K562 (cell line): ENCODE measurements at regions not wholly inside any gene's neighbourhood (a gene's known extent, or its start where the extent isn't known, plus 50 kb on each side); places are given as distances from the start of the nearest gene placed in this dataset.

Experiments used
- ATAC-seq: fragments of 200-7000 bp; cut with Tn5 transposase; 3 replicates; pipeline ENCODE4 v1.9.1; 2020; ENCODE audit warnings: moderate library complexity
- BruUV-seq: library from RNA; stranded (reverse); fragments of 400-500 nt; replicated peaks from 2 replicates; lab custom pipeline; 2021; lab: Mats Ljungman, UMichigan
- CTCF ChIA-PET: fragments of 300-600 bp; formaldehyde crosslinking; extraction: SDS; loops from one replicate; lab custom pipeline; 2021; ENCODE audit warnings: low intra/inter-chr PET ratio; lab: Yijun Ruan, JAX
- POLR2A ChIA-PET: fragments of 300-600, 350-650 bp; sonication (Branson Sonifier 250); formaldehyde crosslinking; extraction: SDS; loops from one replicate; lab custom pipeline; 2021; ENCODE audit warnings: antibody characterized with exemption, inconsistent platforms; lab: Yijun Ruan, JAX
- DNase-seq, 4 experiments: peaks; one replicate each; pipeline versions ENCODE4 v3.0.0 to v3.0.0-alpha.2; 2011 to 2018; ENCODE audit warnings: low spot score in 3 of 4, mixed read lengths in 3 of 4; ENCODE audit errors: extremely low read depth in 1 of 4
- FAIRE-seq: peaks from 2 replicates; lab custom pipeline; 2011; peaks lifted over from hg19 to GRCh38; lab: Jason Lieb, UNC
- H2AFZ ChIP-seq: 2 replicates; pipeline ENCODE4 v1.6.0; 2011; ENCODE audit warnings: low read depth, low read length, control low read depth, inconsistent platforms
- H3K27ac ChIP-seq: fragments of 200-600 bp; 3 replicates; pipeline ENCODE4 v1.8.0; 2011; ENCODE audit warnings: low read depth, mild to moderate bottlenecking, control low read depth, inconsistent platforms, low read length, moderate library complexity, mixed read lengths; ENCODE audit errors: extremely low read depth
- H3K27me3 ChIP-seq, 2 experiments: fragments of 300-600 bp in 1 of 2; 2 replicates in 1 of 2; 3 replicates in 1 of 2; pipeline versions ENCODE4 v1.6.0 to v1.8.0; 2011; ENCODE audit warnings: inconsistent platforms in 2 of 2, low read length in 2 of 2, mild to moderate bottlenecking in 1 of 2, mixed read lengths in 1 of 2, moderate library complexity in 1 of 2; ENCODE audit not compliant: control insufficient read depth in 2 of 2, insufficient read depth in 2 of 2
- H3K36me3 ChIP-seq: fragments of 300-600 bp; 3 replicates; pipeline ENCODE4 v1.8.0; 2011; ENCODE audit warnings: mild to moderate bottlenecking, low read length, inconsistent platforms; ENCODE audit not compliant: control insufficient read depth, insufficient read depth
- H3K4me1 ChIP-seq, 2 experiments: fragments of 200-600 bp in 1 of 2; replicated peaks in 1 of 2; 2 replicates in 1 of 2; 3 replicates in 1 of 2; pipeline versions ENCODE4 v1.5.1 to v1.8.0; 2011; ENCODE audit warnings: inconsistent platforms in 2 of 2, low read length in 2 of 2, mild to moderate bottlenecking in 1 of 2, mixed read lengths in 1 of 2, moderate library complexity in 1 of 2; ENCODE audit not compliant: control insufficient read depth in 2 of 2, insufficient read depth in 2 of 2
- H3K4me2 ChIP-seq: 2 replicates; pipeline ENCODE4 v1.6.1; 2011; ENCODE audit warnings: low read length, control low read depth, inconsistent platforms, mixed read lengths; ENCODE audit not compliant: insufficient read depth
- H3K4me3 ChIP-seq: fragments of 200-600 bp; sonication (generic), shearing (Covaris generic); 2 replicates; pipeline ENCODE4 v1.5.1; 2016; ENCODE audit warnings: control low read depth, inconsistent platforms
- H3K79me2 ChIP-seq: fragments of 200-600 bp; 3 replicates; pipeline ENCODE4 v1.8.0; 2011; ENCODE audit warnings: low read length, inconsistent platforms; ENCODE audit not compliant: control insufficient read depth, insufficient read depth
- H3K9ac ChIP-seq, 2 experiments: 2 replicates each; pipeline versions ENCODE4 v1.6.0 to v1.6.1; 2011; ENCODE audit warnings: low read depth in 2 of 2, low read length in 2 of 2, control low read depth in 1 of 2, inconsistent platforms in 1 of 2, mild to moderate bottlenecking in 1 of 2, mixed read lengths in 1 of 2; ENCODE audit not compliant: insufficient read depth in 1 of 2
- H3K9me1 ChIP-seq: one replicate; pipeline ENCODE4 v1.6.0; 2011; ENCODE audit warnings: inconsistent platforms, mild to moderate bottlenecking, low read length, moderate library complexity; ENCODE audit not compliant: control insufficient read depth, insufficient read depth
- H3K9me3 ChIP-seq: replicated peaks from 2 replicates; pipeline ENCODE4 v1.5.1; 2011; ENCODE audit warnings: low read depth, low read length, inconsistent platforms; ENCODE audit not compliant: control insufficient read depth, insufficient read depth
- H4K20me1 ChIP-seq: replicated peaks from 2 replicates; pipeline ENCODE4 v1.6.1; 2011; ENCODE audit warnings: low read length, inconsistent platforms, mixed read lengths; ENCODE audit not compliant: control insufficient read depth, insufficient read depth
- CBFA2T3 ChIP-seq: fragments of 450-650 bp; IDR thresholded peaks from 2 replicates; pipeline ENCODE4 v1.6.1; 2017
- FOSL1 ChIP-seq: fragments of 200-800 bp; sonication (Bioruptor generic); conservative IDR thresholded peaks from 2 replicates; pipeline ENCODE4 v1.6.1; 2016; ENCODE audit warnings: missing genetic modification characterization, missing compliant biosample characterization
- FOXA3 ChIP-seq, 2 experiments: fragments of 450-650 bp in 1 of 2; sonication (generic) in 1 of 2; formaldehyde crosslinking; IDR thresholded peaks in 1 of 2; conservative IDR thresholded peaks in 1 of 2; 2 replicates each; pipeline versions ENCODE4 v1.4.0 to v1.8.0; 2020 to 2022; ENCODE audit warnings: mild to moderate bottlenecking in 2 of 2, missing genetic modification reagents in 1 of 2
- FOXJ2 ChIP-seq: fragments of 200-800 bp; sonication (Bioruptor generic); IDR thresholded peaks from 2 replicates; pipeline ENCODE4 v1.6.1; 2016; ENCODE audit warnings: missing genetic modification characterization, missing compliant biosample characterization
- ID3 ChIP-seq, 2 experiments: fragments of 250-450 bp in 1 of 2; fragments of 450-650 bp in 1 of 2; sonication (Bioruptor Pico) in 1 of 2; IDR thresholded peaks; 2 replicates each; pipeline versions ENCODE4 v1.6.1 to v1.8.0; 2016 to 2021; ENCODE audit warnings: mild to moderate bottlenecking in 2 of 2, moderate library complexity in 2 of 2, missing compliant biosample characterization in 1 of 2, missing genetic modification characterization in 1 of 2
- ILK ChIP-seq: fragments of 450-650 bp; IDR thresholded peaks from 2 replicates; pipeline ENCODE4 v1.6.1; 2016; ENCODE audit warnings: missing genetic modification characterization, low read depth, mild to moderate bottlenecking, missing compliant biosample characterization, moderate library complexity, borderline replicate concordance
- KDM1A ChIP-seq, 2 experiments: fragments of 450-650 bp; IDR thresholded peaks; 2 replicates each; pipeline ENCODE4 v1.6.1; 2016; ENCODE audit warnings: mild to moderate bottlenecking in 2 of 2
- MAFG ChIP-seq: fragments of 450-650 bp; conservative IDR thresholded peaks from 2 replicates; pipeline ENCODE4 v1.6.1; 2016; ENCODE audit warnings: missing genetic modification characterization, missing compliant biosample characterization
- MEF2A ChIP-seq: IDR thresholded peaks from 2 replicates; pipeline ENCODE4 v1.6.1; 2011; ENCODE audit warnings: low read depth, mild to moderate bottlenecking, low read length, moderate library complexity; ENCODE audit not compliant: control insufficient read depth
- MEF2D ChIP-seq: conservative IDR thresholded peaks from 2 replicates; pipeline ENCODE4 v1.6.1; 2016; ENCODE audit warnings: low read depth, missing genetic modification characterization, missing compliant biosample characterization
- NFE2 ChIP-seq: IDR thresholded peaks from 2 replicates; pipeline ENCODE4 v1.6.1; 2014; ENCODE audit warnings: antibody characterized with exemption, low read depth
- NR2C2 ChIP-seq, 2 experiments: fragments of 200-800 bp in 1 of 2; sonication (Bioruptor generic) in 1 of 2; sonication (generic) in 1 of 2; formaldehyde crosslinking in 1 of 2; IDR thresholded peaks; 2 replicates each; pipeline versions ENCODE4 v1.6.1 to v1.8.0; 2016 to 2022; ENCODE audit warnings: mild to moderate bottlenecking in 1 of 2, missing compliant biosample characterization in 1 of 2, missing genetic modification characterization in 1 of 2, missing genetic modification reagents in 1 of 2
- ZNF324 ChIP-seq: fragments of 250-450 bp; sonication (Bioruptor Pico); IDR thresholded peaks from 2 replicates; pipeline ENCODE4 v1.4.0; 2020; ENCODE audit warnings: mild to moderate bottlenecking
- WGBS: fragments of 100-300 bp; shearing (Covaris generic); methylation state at CpG from one replicate; pipeline ENCODE4 v1.1.6; 2016; ENCODE audit warnings: low coverage, mixed read lengths; ENCODE audit not compliant: insufficient coverage; ENCODE audit errors: missing lambda C conversion rate; 5-methylcytosine and 5-hydroxymethylcytosine counted together
- in situ Hi-C: fragments of 300-500 bp; cut with MboI; formaldehyde crosslinking; loops from 4 replicates; pipeline ENCODE4 v1.15.0; 2018; ENCODE audit warnings: inconsistent platforms, mixed read lengths
- intact Hi-C: fragments of 100-400 bp; cut with micrococcal nuclease; formaldehyde crosslinking; loops from 2 replicates; pipeline ENCODE4 v1.14.2; 2022

GRCh38 chr15:39132954-39133600, 447.8 kb upstream of the THBS1 start:
- DNase-seq = peak in 1 of 4 experiments; percentile 4
- no peak for ATAC-seq
- intact Hi-C loops = no loop called here

More at GRCh38 chr15:39132954-39133600, 447.8 kb upstream of the THBS1 start:
- Histone ChIP-seq H3K36me3 (no peaks in the 10 kb centered on the region), H3K4me3 (no peak overlapping the region), H3K4me2 (no peak overlapping the region), H3K4me1 (peaks cover 0 to 17% of the 10 kb centered on the region in 2 experiments; a peak in 2 of 5 replicates), H4K20me1 (no peaks in the 10 kb centered on the region), H3K27me3 (no peaks in the 10 kb centered on the region; a peak in 1 of 5 replicates), H3K9ac (no peak overlapping the region), H2AFZ (no peak overlapping the region), H3K27ac (no peak overlapping the region)
- BruUV-seq = no TSS peak
- POLR2A ChIA-PET = interaction anchor here (0.6 kb wide), 1 partner anchor 138 kb away, joined by 3 read pairs; no protein-coding TSS in a partner anchor
- in situ Hi-C loops = no loop called here
- no peak for FAIRE-seq
- peak; percentile 30; the same call in 1 of the 2 replicates for TF ChIP-seq CBFA2T3
- TF ChIP-seq NFE2 = 0 out of 2 replicates have a peak, but pooled peaks have one; percentile 4
- 0 out of 2 replicates have a peak, but pooled peaks have one; percentile 38 for TF ChIP-seq MAFG (tag)
- TF ChIP-seq FOXA3 (CRISPR knock-in tag; conservative IDR thresholded peaks at IDR 0.05 in 1 of 2, IDR thresholded peaks at IDR 0.05 in 1 of 2) = peak in 1 of 2 experiments; percentile 41; a peak in 1 of 4 replicates
- TF ChIP-seq ZNF324 = no peak
- TF ChIP-seq ID3 (CRISPR knock-in tag; IDR thresholded peaks at IDR 0.05) = no peak
- no peak for TF ChIP-seq ID3 (tag; IDR thresholded peaks at IDR 0.05)
- TF ChIP-seq KDM1A (IDR thresholded peaks at IDR 0.05) = peak; percentile 18 to 37; a peak in 1 of 4 replicates
- TF ChIP-seq NR2C2 (CRISPR knock-in tag; IDR thresholded peaks at IDR 0.05) = no peak
- 0 out of 2 replicates have a peak, but pooled peaks have one; percentile 16 for TF ChIP-seq NR2C2 (tag; IDR thresholded peaks at IDR 0.05)
- peak; percentile 57 for TF ChIP-seq FOSL1
- TF ChIP-seq MEF2D (tag) = peak; percentile 82; the same call in 1 of the 2 replicates
- TF ChIP-seq FOXJ2 (tag) = peak; percentile 74; the same call in 1 of the 2 replicates
- TF ChIP-seq ILK (tag) = no peak
- peak; percentile 18; the same call in 1 of the 2 replicates for TF ChIP-seq MEF2A
- TF ChIP-seq, all 486 proteins: peak for 10
- Histone ChIP-seq H3K9me3 (no peaks in the 10 kb centered on the region), H3K79me2 (no peaks in the 10 kb centered on the region), H3K9me1 (no peaks in the 10 kb centered on the region)
- 8% methylated on average over 2 of the region's 2 CpGs for WGBS
- CTCF ChIA-PET = no interaction called here
